CD14-positive monocyte (primary cell): ENCODE measurements at regions not wholly inside any gene's neighbourhood (a gene's known extent, or its start where the extent isn't known, plus 50 kb on each side); places are given as distances from the start of the nearest gene placed in this dataset.

Experiments used
- DNase-seq, 3 donors: peaks; one replicate each; pipeline ENCODE4 v3.0.0-alpha.2; 2011 to 2022
- H2AFZ ChIP-seq: 2 replicates; pipeline ENCODE4 v1.6.0; 2012; ENCODE audit warnings: mild to moderate bottlenecking, low read depth, low read length, inconsistent platforms; ENCODE audit not compliant: insufficient read depth, poor library complexity, severe bottlenecking
- H3K27ac ChIP-seq, 2 donors: 1 replicate in 1 of 2; 2 replicates in 1 of 2; pipeline ENCODE4 v1.5.1; 2012 to 2013; ENCODE audit warnings: low read length in 2 of 2, control low read depth in 1 of 2, inconsistent platforms in 1 of 2, low read depth in 1 of 2, mild to moderate bottlenecking in 1 of 2
- H3K27me3 ChIP-seq, 2 donors: one replicate each; pipeline versions ENCODE4 v1.6.0 to v1.6.1; 2011 to 2013; ENCODE audit warnings: low read length in 2 of 2; ENCODE audit not compliant: control insufficient read depth in 2 of 2, insufficient read depth in 2 of 2
- H3K36me3 ChIP-seq, 2 donors: replicated peaks in 1 of 2; 1 replicate in 1 of 2; 2 replicates in 1 of 2; pipeline versions ENCODE4 v1.5.1 to v1.6.1; 2012 to 2013; ENCODE audit warnings: low read length in 2 of 2, control low read depth in 1 of 2, inconsistent platforms in 1 of 2, mild to moderate bottlenecking in 1 of 2; ENCODE audit not compliant: insufficient read depth in 2 of 2, control insufficient read depth in 1 of 2
- H3K4me1 ChIP-seq, 2 donors: 1 replicate in 1 of 2; 2 replicates in 1 of 2; pipeline versions ENCODE4 v1.5.1 to v1.6.1; 2012 to 2013; ENCODE audit warnings: low read length in 2 of 2, control low read depth in 1 of 2, inconsistent platforms in 1 of 2, mild to moderate bottlenecking in 1 of 2, moderate library complexity in 1 of 2; ENCODE audit not compliant: insufficient read depth in 2 of 2, control insufficient read depth in 1 of 2
- H3K4me2 ChIP-seq: replicated peaks from 2 replicates; pipeline ENCODE3; 2012; ENCODE audit warnings: low read length, moderate library complexity, mild to moderate bottlenecking; ENCODE audit not compliant: poor library complexity, severe bottlenecking; ENCODE audit errors: extremely low read depth
- H3K4me3 ChIP-seq, 3 experiments: fragments of 200-600 bp in 1 of 3; sonication (generic) in 1 of 3; replicated peaks in 1 of 3; 1 replicate in 2 of 3; 2 replicates in 1 of 3; pipeline ENCODE4 v1.5.1; 2011 to 2013; ENCODE audit warnings: low read length in 3 of 3, mild to moderate bottlenecking in 3 of 3, control low read depth in 2 of 3, low read depth in 2 of 3, inconsistent platforms in 1 of 3, moderate library complexity in 1 of 3
- H3K79me2 ChIP-seq: 2 replicates; pipeline ENCODE4 v1.6.0; 2012; ENCODE audit warnings: mild to moderate bottlenecking, control low read depth, inconsistent platforms, low read length, moderate library complexity; ENCODE audit not compliant: insufficient read depth
- H3K9ac ChIP-seq: 2 replicates; pipeline ENCODE4 v1.6.0; 2017; ENCODE audit warnings: low read length, mild to moderate bottlenecking; ENCODE audit not compliant: insufficient read depth, poor library complexity, severe bottlenecking
- H3K9me3 ChIP-seq, 2 donors: replicated peaks in 1 of 2; 1 replicate in 1 of 2; 2 replicates in 1 of 2; pipeline versions ENCODE4 v1.5.1 to v1.6.1; 2012 to 2013; ENCODE audit warnings: low read length in 2 of 2, control low read depth in 1 of 2; ENCODE audit not compliant: control insufficient read depth in 1 of 2, insufficient read depth in 1 of 2
- H4K20me1 ChIP-seq: 2 replicates; pipeline ENCODE4 v1.6.0; 2012; ENCODE audit warnings: mild to moderate bottlenecking, low read length, control low read depth, moderate library complexity; ENCODE audit not compliant: insufficient read depth
- H3K27ac Mint-ChIP-seq, 7 donors: one replicate each; pipeline ENCODE4 v1.8.0; 2020; ENCODE audit warnings: mild to moderate bottlenecking in 7 of 7, mixed read lengths in 7 of 7, moderate library complexity in 6 of 7, inconsistent platforms in 2 of 7
- H3K27me3 Mint-ChIP-seq, 3 donors: one replicate each; pipeline ENCODE4 v1.8.0; 2021 to 2022; ENCODE audit warnings: low read depth in 3 of 3, mild to moderate bottlenecking in 3 of 3, mixed read lengths in 3 of 3, moderate library complexity in 3 of 3, inconsistent platforms in 1 of 3
- H3K36me3 Mint-ChIP-seq, 2 donors: one replicate each; pipeline ENCODE4 v1.8.0; 2020; ENCODE audit warnings: mixed read lengths in 2 of 2, inconsistent platforms in 1 of 2, mild to moderate bottlenecking in 1 of 2
- H3K4me1 Mint-ChIP-seq: one replicate; pipeline ENCODE4 v1.8.0; 2020; ENCODE audit warnings: mild to moderate bottlenecking, mixed read lengths
- H3K4me3 Mint-ChIP-seq, 2 donors: one replicate each; pipeline ENCODE4 v1.8.0; 2020; ENCODE audit warnings: mild to moderate bottlenecking in 2 of 2, mixed read lengths in 2 of 2, moderate library complexity in 1 of 2
- H3K9me3 Mint-ChIP-seq, 7 donors: one replicate each; pipeline ENCODE4 v1.8.0; 2020 to 2022; ENCODE audit warnings: mixed read lengths in 7 of 7, mild to moderate bottlenecking in 6 of 7, moderate library complexity in 6 of 7, inconsistent platforms in 2 of 7
- CTCF ChIP-seq: fragments of 200-600 bp; IDR thresholded peaks from one replicate; pipeline ENCODE4 v1.8.0; 2022; ENCODE audit warnings: antibody characterized with exemption, mild to moderate bottlenecking
- intact Hi-C, 2 donors: fragments of 100-400 bp; cut with micrococcal nuclease; formaldehyde crosslinking; loops; one replicate each; pipeline versions ENCODE4 v1.15.0 to v1.15.1; 2023

DNA sequence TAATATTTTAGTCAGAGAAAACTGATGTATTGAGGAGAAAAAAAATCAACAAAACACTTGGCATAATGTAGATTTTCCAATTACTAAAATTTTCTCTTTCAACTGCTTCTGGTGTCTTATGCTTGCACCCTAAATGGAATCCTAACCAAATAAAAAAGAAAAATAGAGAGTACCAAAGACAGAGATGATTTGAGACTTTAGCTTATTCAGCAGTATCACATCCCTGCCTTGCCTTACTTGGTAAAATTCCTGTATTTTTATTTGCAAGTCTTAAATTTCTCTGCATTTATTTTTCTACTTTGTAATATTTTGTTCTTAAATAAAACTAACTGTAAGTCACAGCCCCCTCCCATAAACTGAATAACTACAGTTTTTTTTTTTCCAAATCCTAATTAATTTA is 950.5 kb upstream of the INTU start:
- H3K36me3 ChIP-seq, result no peaks in the 10 kb centered on the region
- no peak overlapping the region for H2AFZ ChIP-seq
- no peaks in the 10 kb centered on the region for H3K27me3 Mint-ChIP-seq
- no peak overlapping the region for H3K4me3 ChIP-seq
- no peak overlapping the region for H3K9ac ChIP-seq
- no peak overlapping the region for H3K4me2 ChIP-seq
- no peaks in the 10 kb centered on the region for H3K4me1 Mint-ChIP-seq
- H3K27ac ChIP-seq, result no peak overlapping the region
- no peaks in the 10 kb centered on the region for H3K36me3 Mint-ChIP-seq
- DNase-seq, result no peak
- H3K9me3 ChIP-seq, result no peaks in the 10 kb centered on the region
- no peaks in the 10 kb centered on the region for H4K20me1 ChIP-seq
- no peaks in the 10 kb centered on the region for H3K79me2 ChIP-seq
- H3K4me1 ChIP-seq, result no peaks in the 10 kb centered on the region
- no peak overlapping the region for H3K27ac Mint-ChIP-seq
- no peaks in the 10 kb centered on the region for H3K27me3 ChIP-seq
- H3K9me3 Mint-ChIP-seq, result peaks cover 0 to under 1% (median 0%) of the 10 kb centered on the region in 7 donors
- TF ChIP-seq CTCF, result no peak
- intact Hi-C loops, result no loop called here
- H3K4me3 Mint-ChIP-seq, result no peak overlapping the region

GRCh38 chr4:126686491-126686890 is 946.3 kb upstream of the INTU start:
- Mint-ChIP-seq H3K9me3 (peaks cover 0 to 4% (median 0%) of the 10 kb centered on the region in 7 donors), H3K4me3 (no peak overlapping the region), H3K36me3 (no peaks in the 10 kb centered on the region), H3K4me1 (no peaks in the 10 kb centered on the region), H3K27ac (no peak overlapping the region), H3K27me3 (no peaks in the 10 kb centered on the region)
- H2AFZ ChIP-seq, result no peak overlapping the region
- no peaks in the 10 kb centered on the region for H3K27me3 ChIP-seq
- H3K9me3 ChIP-seq, result no peaks in the 10 kb centered on the region
- no peak overlapping the region for H3K9ac ChIP-seq
- no peak for DNase-seq
- TF ChIP-seq CTCF, result no peak
- H4K20me1 ChIP-seq, result no peaks in the 10 kb centered on the region
- H3K27ac ChIP-seq, result no peak overlapping the region
- no peaks in the 10 kb centered on the region for H3K79me2 ChIP-seq
- H3K4me2 ChIP-seq, result no peak overlapping the region
- H3K36me3 ChIP-seq, result no peaks in the 10 kb centered on the region
- intact Hi-C loops, result no loop called here
- no peaks in the 10 kb centered on the region for H3K4me1 ChIP-seq
- no peak overlapping the region for H3K4me3 ChIP-seq
